Pancreas (tissue), 10 donors: ENCODE measurements at regions not wholly inside any gene's neighbourhood (a gene's known extent, or its start where the extent isn't known, plus 50 kb on each side); places are given as distances from the start of the nearest gene placed in this dataset.

Experiments used
- ATAC-seq, 4 donors: fragments of 200-7000 bp; cut with Tn5 transposase; one replicate each; pipeline versions ENCODE4 v1.8.0 to v1.9.1; 2020; ENCODE audit warnings: mild to moderate bottlenecking in 4 of 4, moderate library complexity in 4 of 4
- DNase-seq, 6 donors: peaks; one replicate each; pipeline ENCODE4 v3.0.0-alpha.2; 2020
- FAIRE-seq: peaks from 2 replicates; lab custom pipeline; 2012; peaks lifted over from hg19 to GRCh38; lab: Jason Lieb, UNC
- H3K27ac ChIP-seq, 4 donors: fragments of 200-600 bp; sonication (generic); 1 replicate in 3 of 4; 2 replicates in 1 of 4; pipeline versions ENCODE4 v1.5.0 to v1.8.0; 2020
- H3K27me3 ChIP-seq, 4 donors: fragments of 200-600 bp; one replicate each; pipeline ENCODE4 v1.8.0; 2021
- H3K36me3 ChIP-seq, 3 donors: fragments of 200-600 bp; sonication (generic) in 1 of 3; one replicate each; pipeline versions ENCODE4 v1.5.0 to v1.8.0; 2020 to 2021
- H3K4me1 ChIP-seq, 3 donors: fragments of 200-600 bp; one replicate each; pipeline ENCODE4 v1.8.0; 2021
- H3K4me3 ChIP-seq, 4 donors: fragments of 200-600 bp; sonication (generic) in 2 of 4; one replicate each; pipeline versions ENCODE4 v1.5.0 to v1.8.0; 2020 to 2021
- H3K9me3 ChIP-seq, 4 donors: fragments of 200-600 bp; one replicate each; pipeline ENCODE4 v1.8.0; 2021
- CTCF ChIP-seq, 4 donors: fragments of 200-600 bp; sonication (generic) in 3 of 4; IDR thresholded peaks; one replicate each; pipeline versions ENCODE4 v1.5.0 to v1.8.0; 2021; ENCODE audit warnings: antibody characterized with exemption in 4 of 4
- WGBS, 2 donors: extraction: QIAGEN DNeasy Blood & Tissue Kit; methylation state at CpG; one replicate each; pipeline ENCODE4 v1.1.7; 2013; 5-methylcytosine and 5-hydroxymethylcytosine counted together
- intact Hi-C, 3 donors: fragments of 100-400 bp; cut with DNase I; formaldehyde crosslinking; loops; one replicate each; pipeline versions ENCODE4 v1.11.1 to v1.14.2; 2022
- donor health status: healthy with polysubstance abuse.
- donor health status: DM: no; HTN: no; CAD: no; lungs with moderate emphysema.
- donor health status: DM: no; HTN: no; CAD: no.
- donor health status: control.
- donor health status: control.
- donor health status: Bipolar disorder and iron deficiency.
- donor health status: DM: yes; HTN: yes; CAD: no.
- donor health status: DM: no; HTN: no; CAD: no.
- donor health status: DM: no; HTN: no; CAD: no.
- donor health status: DM: yes; HTN: yes; CAD: no.

- Histone ChIP-seq H3K27ac (no peak overlapping the region), H3K4me1 (no peaks in the 10 kb centered on the region), H3K9me3 (no peaks in the 10 kb centered on the region), H3K4me3 (no peak overlapping the region), H3K36me3 (no peaks in the 10 kb centered on the region), H3K27me3 (no peaks in the 10 kb centered on the region)
- intact Hi-C loops = no loop called here
- WGBS, 2 donors = 78 to 81% methylated on average over 2 of the region's 2 CpGs
- ATAC-seq = no peak
- no peak for DNase-seq
- no peak for FAIRE-seq
- TF ChIP-seq CTCF (IDR thresholded peaks at IDR 0.05) = no peak
Measured at GRCh38 chr4:79626611-79627010, 218.6 kb upstream of the GK2 start.

- WGBS, 2 donors = 61 to 70% methylated on average over 5 of the region's 5 CpGs
- H3K4me3 ChIP-seq = no peak overlapping the region
- H3K27me3 ChIP-seq = no peaks in the 10 kb centered on the region
- FAIRE-seq (no peak), ATAC-seq (no peak), DNase-seq (no peak)
- H3K27ac ChIP-seq = no peak overlapping the region
- H3K4me1 ChIP-seq = no peaks in the 10 kb centered on the region
- TF ChIP-seq CTCF (IDR thresholded peaks at IDR 0.05) = no peak
- no peaks in the 10 kb centered on the region for H3K9me3 ChIP-seq
- intact Hi-C loops = no loop called here
- no peaks in the 10 kb centered on the region for H3K36me3 ChIP-seq
Measured at GRCh38 chr4:79626101-79626500, 218.1 kb upstream of the GK2 start.

- H3K36me3 ChIP-seq = no peaks in the 10 kb centered on the region
- intact Hi-C loops = no loop called here
- no peak for TF ChIP-seq CTCF (IDR thresholded peaks at IDR 0.05)
- WGBS, 2 donors = 49 to 64% methylated on average over 2 of the region's 2 CpGs
- H3K4me1 ChIP-seq = no peaks in the 10 kb centered on the region
- no peak for FAIRE-seq
- no peaks in the 10 kb centered on the region for H3K27me3 ChIP-seq
- no peaks in the 10 kb centered on the region for H3K9me3 ChIP-seq
- no peak for ATAC-seq
- no peak for DNase-seq
- no peak overlapping the region for H3K4me3 ChIP-seq
- H3K27ac ChIP-seq = no peak overlapping the region
Measured at GRCh38 chr4:79625361-79625760, 217.3 kb upstream of the GK2 start.

- Histone ChIP-seq H3K4me3 (no peak overlapping the region), H3K27me3 (no peaks in the 10 kb centered on the region), H3K36me3 (no peaks in the 10 kb centered on the region), H3K4me1 (no peaks in the 10 kb centered on the region), H3K9me3 (no peaks in the 10 kb centered on the region), H3K27ac (no peak overlapping the region)
- no peak for TF ChIP-seq CTCF (IDR thresholded peaks at IDR 0.05)
- ATAC-seq (no peak), DNase-seq (no peak), FAIRE-seq (no peak)
- whole genome bisulfite sequencing, 2 donors = 74 to 79% methylated on average over 12 of the region's 12 CpGs
- intact Hi-C loops = no loop called here
Measured at GRCh38 chr4:79623021-79623870, 215.2 kb upstream of the GK2 start.

- Histone ChIP-seq H3K4me1 (no peaks in the 10 kb centered on the region), H3K9me3 (no peaks in the 10 kb centered on the region), H3K4me3 (no peak overlapping the region), H3K36me3 (no peaks in the 10 kb centered on the region), H3K27ac (no peak overlapping the region), H3K27me3 (no peaks in the 10 kb centered on the region)
- DNase-seq = no peak
- no peak for FAIRE-seq
- no peak for TF ChIP-seq CTCF (IDR thresholded peaks at IDR 0.05)
- no peak for ATAC-seq
- WGBS, 2 donors = 59 to 72% methylated on average over 1 of the region's 1 CpG
- intact Hi-C loops = no loop called here
Measured at GRCh38 chr4:79621061-79621460, 213.0 kb upstream of the GK2 start.
